Body of pancreas (tissue), 4 donors: ENCODE measurements at regions not wholly inside any gene's neighbourhood (a gene's known extent, or its start where the extent isn't known, plus 50 kb on each side); places are given as distances from the start of the nearest gene placed in this dataset.

Experiments
- ATAC-seq: fragments of 150-250 bp; one replicate; pipeline ENCODE4 v1.9.1; 2016
- DNase-seq, 4 donors: peaks; one replicate each; pipeline ENCODE4 v3.0.0-alpha.2; 2019
- H3K27ac ChIP-seq, 4 donors: fragments of 200-600 bp; sonication (generic); 1 replicate in 3 of 4; 2 replicates in 1 of 4; pipeline versions ENCODE4 v1.5.1 to v1.6.1; 2016 to 2019; ENCODE audit warnings: mild to moderate bottlenecking in 1 of 4, mixed read lengths in 1 of 4, moderate library complexity in 1 of 4
- H3K27me3 ChIP-seq, 2 donors: fragments of 200-600 bp; sonication (generic); one replicate each; pipeline ENCODE4 v1.6.0; 2016; ENCODE audit warnings: mild to moderate bottlenecking in 1 of 2
- H3K36me3 ChIP-seq, 2 donors: fragments of 200-600 bp; sonication (generic); replicated peaks in 1 of 2; 2 replicates each; pipeline ENCODE4 v1.5.1; 2016; ENCODE audit warnings: low read depth in 2 of 2; ENCODE audit not compliant: insufficient read depth in 1 of 2
- H3K4me1 ChIP-seq: fragments of 200-600 bp; sonication (generic); one replicate; pipeline ENCODE4 v1.6.0; 2016
- H3K4me3 ChIP-seq, 2 donors: fragments of 200-600 bp; sonication (generic); 1 replicate in 1 of 2; 2 replicates in 1 of 2; pipeline ENCODE4 v1.5.1; 2016 to 2019
- H3K9me3 ChIP-seq, 3 donors: fragments of 200-600 bp; sonication (generic); 1 replicate in 2 of 3; 2 replicates in 1 of 3; pipeline ENCODE4 v1.5.1; 2016
- CTCF ChIP-seq, 7 experiments: fragments of 450-650 bp in 4 of 7; fragments of 200-600 bp in 3 of 7; sonication (generic) in 3 of 7; IDR thresholded peaks; one replicate each; pipeline ENCODE4 v1.5.1; 2016 to 2019; ENCODE audit warnings: antibody characterized with exemption in 7 of 7
- POLR2A ChIP-seq, 3 donors: fragments of 450-650 bp; IDR thresholded peaks; one replicate each; pipeline ENCODE4 v1.6.1; 2016; ENCODE audit warnings: antibody characterized with exemption in 3 of 3, mild to moderate bottlenecking in 2 of 3
- WGBS, 2 donors: methylation state at CpG; one replicate each; pipeline ENCODE4 v1.1.5; 2017; 5-methylcytosine and 5-hydroxymethylcytosine counted together
- intact Hi-C: fragments of 100-400 bp; cut with DNase I; formaldehyde crosslinking; loops from one replicate; pipeline ENCODE4 v1.15.1; 2023

GRCh38 chr1:81560629-81561028 lies 240.1 kb upstream of the ADGRL2 start:
- DNase-seq: no peak
- 87 to 89% methylated on average over 7 of the region's 7 CpGs for WGBS, 2 donors
- no peak for ATAC-seq
- Histone ChIP-seq H3K27me3 (no peaks in the 10 kb centered on the region), H3K4me1 (peaks cover 6% of the 10 kb centered on the region), H3K36me3 (no peaks in the 10 kb centered on the region), H3K4me3 (no peak overlapping the region), H3K27ac (no peak overlapping the region), H3K9me3 (no peaks in the 10 kb centered on the region)
- intact Hi-C loops: no loop called here
- TF ChIP-seq CTCF (IDR thresholded peaks at IDR 0.05): no peak
- TF ChIP-seq POLR2A (IDR thresholded peaks at IDR 0.05): no peak

- TF ChIP-seq CTCF (IDR thresholded peaks at IDR 0.05) (peak in 1 of 7 experiments; percentile 37), POLR2A (IDR thresholded peaks at IDR 0.05) (no peak)
- H3K27ac ChIP-seq: no peak overlapping the region
- no peaks in the 10 kb centered on the region for H3K9me3 ChIP-seq
- no peak overlapping the region for H3K4me3 ChIP-seq
- H3K27me3 ChIP-seq: no peaks in the 10 kb centered on the region
- no peak for DNase-seq
- 46 to 71% methylated on average over 1 of the region's 1 CpG for WGBS, 2 donors
- no peak for ATAC-seq
- H3K36me3 ChIP-seq: no peaks in the 10 kb centered on the region
- intact Hi-C loops: no loop called here
- peaks cover 6% of the 10 kb centered on the region for H3K4me1 ChIP-seq
These were observed 240.9 kb upstream of the ADGRL2 start for GRCh38 chr1:81559662-81560350.

- Histone ChIP-seq H3K4me1 (peaks cover 6% of the 10 kb centered on the region), H3K27ac (no peak overlapping the region), H3K27me3 (no peaks in the 10 kb centered on the region), H3K9me3 (no peaks in the 10 kb centered on the region), H3K36me3 (no peaks in the 10 kb centered on the region), H3K4me3 (no peak overlapping the region)
- TF ChIP-seq POLR2A (IDR thresholded peaks at IDR 0.05): no peak
- no peak for TF ChIP-seq CTCF (IDR thresholded peaks at IDR 0.05)
- WGBS, 2 donors: 65 to 67% methylated on average over 1 of the region's 1 CpG
- DNase-seq (no peak), ATAC-seq (no peak)
- intact Hi-C loops: no loop called here
These were observed 242.2 kb upstream of the ADGRL2 start for GRCh38 chr1:81558291-81559076.

GRCh38 chr1:81556968-81557367 lies 243.8 kb upstream of the ADGRL2 start:
- DNase-seq (no peak), ATAC-seq (no peak)
- WGBS, 2 donors: 89 to 93% methylated on average over 11 of the region's 11 CpGs
- no peaks in the 10 kb centered on the region for H3K36me3 ChIP-seq
- H3K9me3 ChIP-seq: no peaks in the 10 kb centered on the region
- no peak for TF ChIP-seq POLR2A (IDR thresholded peaks at IDR 0.05)
- no peak for TF ChIP-seq CTCF (IDR thresholded peaks at IDR 0.05)
- H3K4me1 ChIP-seq: peaks cover 6% of the 10 kb centered on the region
- H3K4me3 ChIP-seq: no peak overlapping the region
- intact Hi-C loops: no loop called here
- no peaks in the 10 kb centered on the region for H3K27me3 ChIP-seq
- no peak overlapping the region for H3K27ac ChIP-seq
